RPMI8226 (cell line): ENCODE measurements at regions not wholly inside any gene's neighbourhood (a gene's known extent, or its start where the extent isn't known, plus 50 kb on each side); places are given as distances from the start of the nearest gene placed in this dataset.
"Not testable (repeated sequence)": the region's sequence is repeated elsewhere in the genome, so short reads cannot be mapped to it uniquely, and the experiment has no call there.

ENCODE experiments used
- DNase-seq: peaks from one replicate; pipeline ENCODE4 v3.0.0-alpha.2; 2015

DNA sequence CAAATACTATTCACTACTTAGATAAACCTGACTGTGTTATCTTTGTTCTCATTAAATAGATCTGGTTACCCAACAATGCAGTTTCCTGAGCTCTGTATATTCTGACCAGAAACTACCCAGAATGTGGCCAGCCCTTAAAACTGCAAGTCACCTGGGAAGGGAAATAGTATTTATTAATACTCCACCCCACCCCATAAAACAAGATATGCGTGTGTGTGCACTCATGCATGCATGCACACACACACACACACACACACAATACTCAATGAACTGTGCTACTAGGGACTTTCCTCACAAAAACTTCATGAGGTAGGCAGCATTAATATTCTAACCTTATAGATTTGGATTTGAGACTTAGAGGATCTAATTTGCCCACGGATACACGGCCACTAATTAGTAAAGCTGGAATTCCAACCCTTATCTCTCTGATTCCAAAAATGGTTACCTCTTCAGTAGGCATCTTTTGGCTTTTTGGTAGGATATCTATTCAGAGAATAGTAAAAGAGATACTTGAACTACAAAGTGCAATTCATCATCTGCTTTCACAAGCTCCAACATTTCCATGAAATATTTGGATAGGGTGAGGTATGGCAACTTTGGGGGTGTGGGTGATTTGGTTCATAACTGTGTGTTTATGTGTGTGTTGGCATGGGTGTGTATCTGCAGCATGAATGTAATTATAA, 197.0 kb upstream of the CFAP20DC start:
- DNase-seq, result no peak

DNA sequence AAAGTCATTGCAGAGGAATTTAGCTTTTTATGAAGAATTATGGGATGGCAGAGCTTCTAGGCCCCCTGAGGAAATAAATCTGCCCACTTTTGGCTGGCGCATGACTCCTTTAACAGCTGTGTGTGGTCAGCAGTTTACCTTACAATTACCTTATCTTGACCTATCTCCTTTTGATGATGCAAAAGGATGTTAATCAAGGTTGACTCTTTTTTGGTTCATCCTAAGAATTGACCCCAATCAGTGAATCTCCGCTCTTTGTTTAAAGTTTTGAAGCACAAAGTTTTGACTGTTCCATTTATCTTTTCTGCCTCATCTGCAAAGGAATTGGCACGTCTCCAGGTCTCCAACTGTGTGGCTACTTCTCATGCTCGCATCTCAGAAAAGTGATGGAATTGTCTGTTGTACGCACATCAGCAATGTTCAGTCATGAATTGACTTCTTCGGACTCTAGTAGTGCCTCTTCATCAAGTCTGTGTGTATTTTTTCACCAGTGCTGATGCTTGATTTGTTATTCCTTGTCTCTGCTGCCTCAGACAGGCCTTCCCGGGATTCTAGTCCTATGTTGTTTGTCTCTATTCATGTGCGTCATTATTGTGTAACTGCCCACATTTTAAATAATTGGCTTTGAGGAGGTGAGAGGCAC, 196.2 kb upstream of the CFAP20DC start:
- DNase-seq, result no peak

DNA sequence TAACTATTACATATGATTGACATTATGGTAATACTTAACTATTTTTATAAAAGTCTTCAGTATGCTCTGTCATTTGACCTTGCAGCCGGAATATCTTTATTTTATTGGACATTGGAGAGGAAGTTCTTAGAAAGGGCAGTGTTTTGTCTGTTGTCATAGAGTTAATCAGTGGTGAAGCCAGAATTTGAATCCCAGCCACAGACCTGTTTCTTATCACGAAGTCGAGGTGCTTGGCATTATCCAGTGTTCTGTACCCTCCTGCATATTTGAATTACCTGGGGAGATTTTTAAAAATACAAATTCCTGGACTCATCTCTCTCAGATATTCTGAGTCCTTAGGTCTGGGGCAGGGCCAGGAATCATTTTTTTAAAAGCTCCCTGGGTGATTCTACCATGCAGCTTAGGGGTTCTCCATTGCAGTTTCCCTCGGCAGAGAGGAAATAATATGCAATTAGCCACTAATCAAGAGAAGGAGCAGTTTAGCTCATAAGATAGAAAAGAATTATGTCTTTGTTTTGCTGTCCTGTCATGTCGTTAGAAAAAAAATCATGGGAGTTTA, 195.6 kb upstream of the CFAP20DC start:
- DNase-seq, result no peak

DNA sequence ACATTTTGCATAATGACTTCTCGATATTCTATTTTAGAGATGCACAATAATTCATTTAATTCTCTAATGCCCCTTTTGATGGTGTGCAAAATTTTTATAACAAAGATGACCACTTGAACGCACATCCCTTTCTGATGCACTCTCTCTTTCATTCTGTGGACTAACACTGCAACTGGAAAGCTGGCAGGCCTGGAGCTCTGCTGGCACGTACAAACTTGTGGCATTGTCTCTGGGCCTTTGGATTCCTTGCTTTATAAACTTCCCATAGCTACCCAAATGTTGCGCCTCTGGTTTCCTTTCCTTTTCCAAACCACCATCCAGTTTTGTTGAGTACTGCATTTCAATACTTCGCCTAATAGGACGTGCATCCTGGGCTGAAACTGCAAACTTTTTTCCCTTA, 194.5 kb upstream of the CFAP20DC start:
- DNase-seq, result no peak

DNA sequence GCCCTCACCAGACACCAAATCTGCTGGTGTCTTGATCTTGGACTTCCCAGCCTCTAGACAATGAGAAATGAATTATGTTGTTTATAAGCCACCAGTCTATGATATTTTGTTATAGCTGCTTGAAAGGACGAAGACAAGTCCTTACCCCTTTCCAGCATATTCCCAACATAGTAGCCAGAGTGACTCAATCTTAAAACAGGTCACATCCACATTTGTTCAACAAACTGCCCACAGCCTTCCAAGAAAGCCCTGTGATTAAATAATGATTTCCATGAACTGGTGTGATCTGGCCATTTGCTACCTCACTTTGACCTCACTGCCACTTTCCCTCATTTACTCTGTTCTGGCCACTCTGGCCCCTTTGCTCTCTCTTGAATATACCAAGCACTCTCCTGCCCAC, 193.7 kb upstream of the CFAP20DC start:
- no peak for DNase-seq

DNA sequence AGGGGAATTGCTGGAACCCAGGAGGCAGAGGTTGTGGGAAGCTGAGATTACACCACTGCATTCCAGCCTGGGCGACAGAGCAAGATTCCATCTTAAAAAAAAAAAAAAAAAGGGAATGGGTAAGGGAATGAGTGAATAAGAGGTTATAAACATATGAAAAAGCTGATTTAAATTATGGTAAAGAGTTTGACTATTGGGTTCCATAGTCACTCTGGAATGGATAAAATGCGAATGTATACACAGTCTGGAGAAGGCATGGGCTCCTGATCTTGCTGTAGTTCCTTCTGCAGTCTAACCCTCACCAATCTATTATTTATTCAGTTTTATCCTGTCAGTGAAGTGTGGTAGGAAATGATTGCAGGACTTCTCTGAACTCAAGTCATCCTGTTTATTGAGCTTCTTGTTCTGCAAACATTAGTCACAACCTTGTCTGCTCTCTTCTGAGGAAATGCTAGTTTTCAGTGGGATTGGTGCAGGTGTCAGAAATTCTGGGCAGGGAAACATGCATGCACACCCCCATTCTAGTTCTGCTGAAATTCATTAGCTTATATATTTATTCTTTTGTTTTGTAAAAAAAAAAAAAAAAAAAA, 190.9 kb upstream of the CFAP20DC start:
- no peak for DNase-seq

DNA sequence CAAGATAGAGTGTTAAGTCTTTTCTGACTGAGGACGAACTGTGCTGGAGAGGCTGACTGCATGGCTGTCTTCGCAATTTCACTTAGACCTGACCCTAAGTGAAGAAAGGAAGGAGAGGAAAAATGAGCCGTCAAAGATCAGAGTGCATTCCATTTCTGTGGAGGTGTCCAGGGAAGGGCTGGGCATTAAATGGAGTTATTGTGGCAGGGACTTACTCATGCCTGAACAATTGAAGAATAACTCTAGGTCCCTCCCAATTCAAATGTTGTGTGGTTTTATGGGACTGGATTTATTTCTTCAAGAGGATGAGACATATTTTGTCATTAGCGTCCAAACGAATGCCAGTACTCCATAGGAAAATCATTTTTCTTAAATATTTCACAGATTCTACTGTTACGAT, 187.3 kb upstream of the CFAP20DC start:
- no peak for DNase-seq

DNA sequence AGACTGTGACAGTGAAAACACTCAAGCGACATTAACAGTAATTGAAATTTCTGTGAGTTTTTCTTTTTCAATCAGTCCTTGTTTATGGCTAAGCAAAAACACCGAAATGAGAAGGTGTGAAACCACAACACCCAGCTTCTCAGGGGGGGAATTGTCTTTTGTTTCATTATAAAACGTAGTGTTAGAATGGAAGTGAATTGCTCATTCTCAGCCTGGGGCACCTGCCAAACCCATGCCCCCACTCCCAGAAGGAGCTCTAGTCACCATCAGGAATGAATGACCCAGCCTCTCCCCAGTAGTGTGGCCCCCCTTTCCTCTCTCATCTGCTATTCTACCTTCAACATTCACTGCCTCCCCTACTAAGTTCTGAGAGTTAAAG, 185.8 kb upstream of the CFAP20DC start:
- DNase-seq, result no peak

DNA sequence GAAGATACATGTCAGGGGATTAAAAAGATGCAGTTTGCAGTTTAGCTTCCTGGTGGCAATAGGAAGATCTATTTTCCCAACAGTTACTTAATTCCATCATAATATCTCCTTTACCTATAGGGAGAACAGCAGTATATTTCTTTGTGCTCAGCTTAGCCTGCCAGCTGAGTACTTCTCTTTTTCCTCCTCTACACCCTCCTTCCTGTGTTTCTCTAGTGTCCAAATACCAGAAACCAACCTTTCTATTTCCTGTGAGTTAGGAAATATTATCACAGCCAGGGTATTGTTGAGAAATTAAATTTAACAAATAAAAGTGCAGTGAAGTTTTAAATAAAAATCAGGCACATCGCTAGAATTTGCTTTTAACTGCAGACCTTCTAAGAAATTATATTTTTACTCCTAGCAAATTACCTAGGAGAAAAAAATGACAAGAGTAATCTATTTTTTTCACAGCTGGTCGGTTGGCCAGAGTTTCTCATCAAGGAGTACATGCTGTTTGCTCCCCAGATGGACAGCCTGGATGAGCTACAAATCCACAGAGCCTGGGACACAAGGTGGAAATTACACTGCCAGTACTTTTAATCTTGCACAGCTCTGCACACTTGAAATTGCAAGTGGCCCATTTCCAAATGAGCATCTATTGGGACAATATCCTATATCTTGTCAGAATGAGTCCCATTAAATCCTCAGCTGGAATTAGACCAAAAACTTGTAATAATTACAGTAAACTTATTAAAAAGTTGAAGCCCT, 185.2 kb upstream of the CFAP20DC start:
- DNase-seq, result no peak

DNA sequence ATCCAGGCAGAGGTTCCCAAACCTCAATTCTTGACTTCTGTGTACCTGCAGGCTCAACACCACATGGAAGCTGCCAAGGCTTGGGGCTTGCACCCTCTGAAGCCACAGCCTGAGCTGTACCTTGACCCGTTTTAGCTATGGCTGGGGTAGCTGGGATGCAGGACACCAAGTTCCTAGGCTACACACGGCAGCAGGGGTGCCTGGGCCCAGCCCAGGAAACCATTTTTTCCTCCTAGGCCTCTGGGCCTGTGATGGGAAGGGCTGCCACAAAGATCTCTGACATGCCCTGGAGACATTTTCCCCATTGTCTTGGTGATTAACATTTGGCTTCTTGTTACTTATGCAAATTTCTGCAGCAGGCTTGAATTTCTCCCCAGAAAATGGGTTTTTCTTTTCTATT, 180.6 kb upstream of the CFAP20DC start:
- DNase-seq, result not testable (repeated sequence)

DNA sequence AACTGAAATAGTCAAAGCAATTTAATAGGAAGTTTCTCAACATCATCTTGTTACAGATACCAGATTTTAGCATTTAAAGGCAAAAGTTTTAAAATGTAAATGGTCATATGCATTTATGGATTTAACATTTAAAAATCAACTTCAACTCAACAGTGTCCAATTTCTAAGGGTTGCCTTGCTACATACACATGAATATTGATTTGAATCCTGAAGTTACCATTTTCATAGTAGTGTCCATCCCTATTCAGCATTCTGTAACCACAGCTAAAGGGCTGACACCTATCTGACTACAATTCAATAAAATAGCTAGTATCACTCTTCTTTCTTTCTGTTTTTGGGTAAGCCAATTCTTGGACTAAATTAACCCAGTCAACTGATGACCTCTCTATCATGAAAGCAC, 164.0 kb upstream of the CFAP20DC start:
- no peak for DNase-seq

DNA sequence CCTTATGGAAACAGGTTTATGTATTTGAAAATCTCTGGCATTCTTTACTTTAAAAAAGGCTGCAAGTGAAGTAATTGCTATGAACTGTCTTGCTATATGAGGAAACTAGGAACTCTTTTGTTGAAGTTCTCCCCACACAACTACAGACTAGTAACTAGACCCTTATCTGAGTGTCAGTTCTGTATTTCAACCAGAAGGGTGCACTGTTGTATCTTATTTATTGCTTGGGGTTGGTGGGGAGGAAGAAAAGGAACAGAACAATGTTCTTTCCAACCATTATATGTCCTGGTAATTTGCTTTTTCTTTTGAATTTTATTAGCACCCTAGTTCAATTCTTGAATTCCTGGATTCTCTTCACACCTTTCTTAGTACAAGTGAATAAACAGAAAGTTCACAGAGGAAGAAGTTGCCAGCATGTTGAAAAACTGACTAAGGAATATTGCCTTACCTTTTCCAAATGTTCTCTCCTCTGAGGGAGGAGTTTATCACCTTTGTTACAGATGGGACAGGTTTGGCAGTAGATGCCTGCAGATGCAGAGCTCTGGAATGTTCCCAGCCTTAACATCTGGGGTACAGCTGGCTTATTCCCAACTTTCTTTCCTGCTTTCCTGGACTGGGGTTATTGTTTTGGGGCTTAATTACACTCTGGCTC, 162.4 kb upstream of the CFAP20DC start:
- peak; percentile 36 for DNase-seq

DNA sequence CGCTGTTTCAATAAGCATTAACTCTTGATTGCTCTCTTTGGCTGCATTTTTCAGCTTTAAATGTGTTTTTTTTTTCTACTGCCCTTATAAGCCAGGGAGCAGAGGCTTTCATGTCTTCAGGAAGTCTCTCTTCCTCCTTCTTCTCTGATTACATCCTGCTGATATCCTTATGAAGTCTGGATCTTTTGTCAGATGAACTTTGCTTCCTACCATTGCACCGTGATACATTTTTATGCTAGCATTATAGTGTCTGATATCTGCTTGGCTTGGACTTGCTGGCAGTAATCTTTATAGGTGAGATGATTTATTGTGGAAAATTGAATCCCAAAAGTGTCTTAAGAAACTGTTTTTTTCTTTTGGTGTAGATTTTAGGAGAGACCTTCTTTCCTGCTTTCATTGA, 160.4 kb upstream of the CFAP20DC start:
- DNase-seq, result no peak

DNA sequence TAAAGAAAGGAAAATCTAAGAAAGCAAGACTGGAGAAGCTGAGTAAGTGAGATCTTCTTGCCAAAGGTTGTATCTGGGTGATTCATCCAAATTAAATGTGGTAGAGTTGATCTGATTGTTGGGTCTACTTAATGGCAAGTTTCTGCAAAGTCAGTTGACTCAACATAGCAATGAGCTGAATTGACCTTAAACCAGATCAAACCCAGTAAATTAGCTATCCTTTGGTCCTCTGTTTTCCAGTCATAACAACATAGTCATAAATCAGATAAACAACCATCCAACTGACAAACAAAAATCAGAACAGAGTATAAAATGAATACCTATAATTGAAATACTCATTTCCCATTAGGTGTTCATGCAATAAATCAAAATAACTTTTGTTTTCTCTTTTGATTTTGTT, 142.6 kb upstream of the CFAP20DC start:
- DNase-seq, result no peak

DNA sequence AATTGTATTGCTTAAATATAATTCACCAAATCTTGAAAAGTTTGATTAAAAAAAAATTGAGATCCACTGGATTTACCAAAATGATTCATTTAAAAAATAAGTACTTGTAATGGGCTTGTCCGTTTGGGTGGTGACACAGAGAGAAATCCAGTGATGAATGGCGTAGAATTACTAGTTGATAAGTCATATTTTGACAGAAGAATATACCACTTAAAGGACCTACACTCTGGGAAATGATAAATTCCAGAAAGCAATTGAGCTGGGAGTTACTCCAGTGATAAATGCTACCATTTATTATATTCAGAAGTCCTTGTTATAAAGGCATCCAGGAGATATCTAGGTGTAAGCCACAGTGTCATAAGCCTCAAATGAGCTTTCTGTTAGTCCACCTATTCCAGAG, 141.8 kb upstream of the CFAP20DC start:
- DNase-seq, result no peak

DNA sequence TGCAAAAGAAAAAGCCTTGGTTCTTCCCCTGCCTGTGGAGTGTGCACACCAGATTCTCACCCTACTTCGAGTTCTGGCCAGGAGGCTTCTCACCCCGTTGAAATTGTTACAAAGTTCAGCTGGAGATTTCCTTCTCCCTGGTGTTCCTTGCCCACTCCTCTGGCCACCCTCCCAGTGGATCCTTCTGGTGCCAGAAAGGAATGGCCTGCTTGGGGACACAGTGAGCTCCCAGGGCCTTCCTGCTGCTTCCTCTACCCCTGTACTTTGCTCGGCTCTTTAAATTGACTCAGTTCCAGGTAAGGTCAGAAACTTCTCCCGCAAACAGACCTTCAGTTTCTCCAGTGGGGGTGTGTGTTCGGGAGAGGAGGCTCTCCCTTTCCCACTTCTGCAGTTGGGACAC, 140.1 kb upstream of the CFAP20DC start:
- DNase-seq, result no peak

DNA sequence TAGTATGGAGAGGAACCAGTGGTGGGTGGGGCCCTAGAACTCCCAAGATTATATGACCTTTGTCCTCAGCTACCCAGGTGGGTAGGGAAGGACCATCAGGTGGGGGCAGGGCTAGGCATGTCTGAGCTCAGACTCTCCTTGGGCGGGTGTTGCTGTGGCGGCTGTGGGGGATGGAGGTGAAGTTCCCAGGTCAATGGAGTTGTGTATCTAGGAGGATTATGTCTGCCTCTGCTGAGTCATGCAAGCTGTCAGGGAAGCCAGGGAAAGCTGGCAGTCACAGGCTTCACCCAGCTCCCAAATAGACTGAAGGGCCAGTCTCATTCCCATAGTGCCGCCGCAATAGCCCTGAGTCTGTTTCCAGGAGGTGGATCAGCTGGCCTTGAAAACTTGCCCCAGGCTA, 139.7 kb upstream of the CFAP20DC start:
- no peak for DNase-seq

DNA sequence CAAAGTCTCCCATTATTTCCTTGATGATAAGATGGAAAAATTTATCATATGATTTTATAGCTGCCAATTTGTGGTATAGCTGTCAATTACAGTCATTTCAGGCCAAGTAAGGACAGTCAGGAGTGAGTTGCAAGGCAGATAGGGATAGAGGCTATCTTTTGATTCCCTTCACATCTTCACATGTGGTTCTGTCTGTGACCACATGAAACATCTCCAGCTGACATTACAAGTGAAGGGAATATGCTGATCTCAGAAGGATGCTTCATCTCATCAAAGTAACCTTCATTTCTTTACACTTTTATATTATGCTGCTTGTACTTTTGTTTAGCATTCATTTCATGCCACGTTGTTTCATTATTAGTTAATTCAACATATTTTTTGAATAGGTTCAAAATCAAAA, 136.9 kb upstream of the CFAP20DC start:
- DNase-seq, result no peak

DNA sequence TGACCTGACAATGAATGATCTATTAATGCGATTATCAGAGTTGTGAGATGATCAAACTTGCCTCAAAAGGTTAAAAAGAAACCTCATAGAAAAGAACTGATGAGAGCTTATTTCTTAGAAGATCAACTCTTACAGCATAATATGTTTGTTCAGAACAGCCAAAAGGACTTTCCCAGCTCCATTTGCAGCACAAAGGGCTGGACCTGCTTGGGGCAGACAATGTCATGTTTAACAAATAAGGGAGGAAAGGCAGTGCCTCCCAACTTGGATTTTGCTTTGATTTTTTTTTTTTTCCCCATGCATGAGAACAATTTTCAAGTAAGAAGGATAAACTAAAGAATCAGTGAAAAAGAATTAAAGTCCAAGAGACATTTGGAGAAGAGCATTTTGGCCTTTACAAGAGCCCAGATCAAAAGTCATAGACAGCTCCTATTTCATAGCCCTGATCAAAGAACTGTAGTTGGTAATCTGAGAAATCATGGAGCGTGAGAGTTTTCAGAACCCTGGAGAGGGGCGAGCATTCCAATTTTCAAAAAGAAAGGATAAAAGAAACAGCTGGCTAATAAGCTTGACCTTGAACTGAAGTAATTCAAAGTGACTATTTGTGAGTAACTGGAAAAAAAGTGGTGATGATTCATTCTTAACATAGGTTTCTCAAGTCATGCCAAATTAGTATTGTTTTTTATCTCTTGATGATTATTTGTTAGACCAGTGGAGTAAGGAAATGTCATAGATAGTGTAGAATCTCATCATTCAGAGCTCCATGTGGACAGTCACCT, 136.0 kb upstream of the CFAP20DC start:
- no peak for DNase-seq

DNA sequence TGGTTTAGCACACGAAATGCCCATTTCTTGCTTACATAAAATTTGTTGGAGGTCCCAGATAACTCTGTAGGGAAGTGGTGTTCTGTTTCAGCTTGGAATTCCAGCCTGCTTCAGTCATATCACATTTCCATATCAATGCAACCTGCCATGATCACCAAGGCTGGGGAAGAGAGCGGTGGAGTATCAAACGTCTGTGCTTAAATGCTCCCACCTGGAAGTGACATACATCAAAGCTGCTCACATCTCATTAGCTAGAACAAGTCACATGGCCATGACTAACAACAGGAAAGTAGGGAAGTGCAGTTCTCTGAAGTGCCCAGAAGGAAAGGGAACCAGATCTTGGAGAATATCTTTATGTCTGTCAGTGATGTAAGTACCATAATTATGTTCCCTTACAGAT, 130.2 kb upstream of the CFAP20DC start:
- DNase-seq, result no peak

DNA sequence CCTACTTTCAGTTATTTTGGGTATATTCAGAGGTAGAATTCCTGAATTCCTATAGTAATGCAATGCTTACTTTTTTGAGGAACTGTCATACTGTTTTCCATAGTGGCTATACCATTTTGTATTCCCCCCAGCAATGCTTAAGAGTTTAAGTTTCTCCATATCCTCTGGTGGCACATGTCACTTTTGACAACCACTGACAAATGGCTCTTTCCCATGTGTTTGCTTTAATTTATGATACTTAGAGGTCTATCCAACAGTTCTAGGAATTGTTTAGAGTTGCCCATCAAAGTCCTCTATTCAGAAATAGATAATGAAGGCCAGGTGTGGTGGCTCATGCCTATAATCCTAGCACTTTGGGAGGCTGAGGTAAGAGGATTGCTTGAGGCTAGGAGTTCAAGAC, 128.9 kb upstream of the CFAP20DC start:
- no peak for DNase-seq

DNA sequence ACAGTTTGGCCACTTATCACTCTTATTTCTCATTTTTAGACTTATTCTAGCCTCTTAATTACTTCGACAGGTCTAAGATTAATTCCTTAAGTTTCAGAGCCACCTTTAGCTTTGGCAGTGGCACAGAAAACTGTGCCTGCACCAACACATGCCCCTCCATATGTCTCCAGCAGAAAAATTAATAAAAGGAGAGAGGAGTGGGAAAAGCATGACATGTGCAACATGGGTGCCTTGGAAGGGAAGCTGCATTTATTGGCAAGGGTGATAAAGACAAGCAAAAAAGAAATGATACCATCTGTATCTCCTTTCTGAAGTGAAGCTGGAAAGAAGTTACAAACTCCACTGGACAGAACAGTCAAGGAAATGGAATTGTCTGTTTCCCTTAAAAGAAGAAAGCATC, 121.7 kb upstream of the CFAP20DC start:
- DNase-seq, result no peak
